ENCODE measurements at regions not wholly inside any gene's neighbourhood (a gene's known extent, or its start where the extent isn't known, plus 50 kb on each side); places are given as distances from the start of the nearest gene placed in this dataset.
"Not testable (repeated sequence)": the region's sequence is repeated elsewhere in the genome, so short reads cannot be mapped to it uniquely, and the experiment has no call there.

DNA sequence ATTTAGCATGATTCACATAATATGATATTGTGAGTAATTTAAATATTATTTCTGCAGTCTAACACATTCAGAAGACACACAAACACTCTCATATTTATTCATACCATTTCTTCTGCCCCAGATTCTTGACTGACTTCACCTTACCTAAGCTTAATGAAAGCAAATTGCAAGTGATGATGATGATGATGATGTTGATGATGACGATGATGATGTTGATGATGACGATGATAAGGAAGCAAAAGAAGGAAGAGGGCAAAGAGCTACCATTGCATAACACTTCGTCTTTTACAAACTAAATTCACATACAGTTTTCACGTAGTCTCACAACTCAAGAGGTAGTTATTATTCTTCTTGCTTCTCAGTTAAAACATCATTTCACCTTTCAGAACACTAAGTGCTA is 404.7 kb downstream of the NAF1 start:
- FAIRE-seq (no peak), DNase-seq (ENCODE audit: low spot score) (no peak)

DNA sequence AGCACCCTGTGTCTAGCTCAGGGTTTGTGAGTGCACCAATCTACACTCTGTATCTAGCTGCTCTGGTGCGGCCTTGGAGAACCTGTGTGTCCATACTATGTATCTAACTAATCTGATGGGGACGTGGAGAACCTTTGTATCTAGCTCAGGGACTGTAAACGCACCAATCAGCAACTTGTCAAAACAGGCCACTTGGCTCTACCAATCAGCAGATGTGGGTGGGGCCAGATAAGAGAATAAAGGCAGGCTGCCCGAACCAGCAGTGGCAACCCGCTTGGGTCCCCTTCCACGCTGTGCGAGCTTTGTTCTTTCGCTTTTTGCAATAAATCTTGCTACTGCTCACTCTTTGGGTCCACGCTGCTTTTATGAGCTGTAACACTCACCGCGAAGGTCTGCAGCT is 426.5 kb downstream of the NAF1 start:
- DNase-seq (ENCODE audit: low spot score); FAIRE-seq: not testable (repeated sequence)

DNA sequence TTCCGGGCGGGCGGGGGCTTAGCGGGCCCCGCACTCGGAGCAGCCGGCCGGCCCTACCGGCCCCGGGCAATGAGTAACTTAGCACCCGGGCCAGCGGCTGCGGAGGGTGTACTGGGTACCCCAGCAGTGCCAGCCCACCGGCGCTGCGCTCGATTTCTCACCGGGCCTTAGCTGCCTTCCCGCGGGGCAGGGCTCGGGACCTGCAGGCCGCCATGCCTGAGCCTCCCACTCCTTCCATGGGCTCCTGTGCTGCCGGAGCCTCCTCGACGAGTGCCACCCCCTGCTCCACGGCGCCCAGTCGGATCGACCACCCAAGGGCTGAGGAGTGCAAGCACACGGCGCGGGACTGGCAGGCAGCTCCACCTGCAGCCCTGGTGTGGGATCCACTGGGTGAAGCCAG is 427.1 kb downstream of the NAF1 start:
- not testable (repeated sequence) for DNase-seq (ENCODE audit: low spot score); FAIRE-seq

DNA sequence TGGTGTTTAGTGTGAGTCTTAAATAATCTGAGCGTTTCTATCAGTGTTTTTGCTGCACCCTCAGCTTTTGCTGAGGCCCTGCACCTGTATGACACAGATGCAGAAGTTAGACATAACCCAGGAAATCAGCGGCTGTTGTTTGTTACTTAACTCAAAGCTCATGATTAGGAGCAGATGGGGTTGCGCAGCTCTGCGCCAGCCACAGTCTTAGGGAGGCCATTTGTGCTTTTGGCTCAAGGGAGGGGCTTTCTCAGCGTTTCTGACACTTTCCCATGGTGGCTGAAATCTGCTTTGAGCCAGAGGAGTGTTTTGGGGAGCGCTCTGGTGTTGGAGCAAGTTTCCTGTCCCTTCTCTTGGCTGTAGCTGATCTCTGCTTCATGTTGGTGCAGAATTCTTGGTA is 433.8 kb downstream of the NAF1 start:
- no peak for FAIRE-seq

DNA sequence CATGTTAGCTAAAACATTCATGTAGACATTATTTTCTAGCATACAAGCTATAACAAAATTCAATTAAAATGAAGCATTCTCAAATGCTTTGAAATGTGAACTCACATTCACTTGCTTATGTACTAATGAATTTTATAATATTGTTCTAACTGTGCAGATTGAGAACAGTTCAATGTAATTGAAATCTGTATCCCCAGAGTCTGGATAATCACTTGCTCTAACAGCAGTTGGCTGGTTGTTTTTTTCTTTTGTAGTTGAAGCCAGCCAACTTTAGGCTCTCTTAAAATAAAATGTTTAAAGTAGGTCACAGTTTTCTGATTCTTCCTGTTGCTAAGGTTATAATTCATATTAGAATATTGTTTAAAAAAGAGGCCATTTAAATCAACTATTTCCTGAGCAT is 438.9 kb downstream of the NAF1 start:
- DNase-seq (ENCODE audit: low spot score) (no peak), FAIRE-seq (no peak)

More for the DNA sequence above, 433.8 kb downstream of the NAF1 start:
- no peak for DNase-seq (ENCODE audit: low spot score)

DNA sequence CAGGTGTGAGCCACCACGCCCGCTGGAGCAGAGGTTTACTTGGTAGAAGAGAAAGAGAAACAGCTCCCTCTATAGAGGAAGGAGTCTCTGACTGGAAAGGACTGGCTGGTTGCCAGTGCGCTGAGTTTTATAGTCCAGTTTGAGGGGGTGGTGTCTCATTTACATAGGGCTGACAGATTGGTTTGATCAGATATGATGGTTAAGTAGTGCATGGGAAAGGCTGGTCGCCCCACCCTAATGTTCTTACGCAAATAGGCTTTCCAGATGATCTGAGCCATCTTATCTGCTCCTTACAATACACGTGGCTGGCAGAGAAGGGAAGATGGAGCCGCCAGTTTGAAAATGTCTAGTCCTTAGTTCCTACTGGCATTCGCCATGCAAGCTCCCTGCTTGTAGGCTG is 439.5 kb downstream of the NAF1 start:
- FAIRE-seq: no peak
- no peak for DNase-seq (ENCODE audit: low spot score)

DNA sequence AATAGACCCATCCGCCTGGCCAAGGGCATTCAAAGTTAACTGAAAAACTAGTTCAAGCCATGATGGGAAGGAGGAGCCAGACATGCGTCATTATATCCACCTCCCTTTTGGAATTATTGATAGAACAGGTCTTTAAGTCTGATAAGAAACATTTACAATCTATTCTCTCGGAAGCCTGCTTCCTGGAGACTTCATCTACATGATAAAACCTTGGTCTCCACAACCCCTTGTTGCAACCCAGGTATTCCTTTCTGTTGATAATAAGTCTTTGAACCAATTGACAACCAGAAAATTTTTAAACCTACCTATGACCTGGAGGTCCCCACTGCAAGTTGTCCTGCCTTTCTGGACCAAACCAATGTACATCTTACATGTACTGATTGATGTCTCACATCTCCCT is 451.3 kb downstream of the NAF1 start:
- FAIRE-seq (no peak), DNase-seq (ENCODE audit: low spot score) (no peak)

DNA sequence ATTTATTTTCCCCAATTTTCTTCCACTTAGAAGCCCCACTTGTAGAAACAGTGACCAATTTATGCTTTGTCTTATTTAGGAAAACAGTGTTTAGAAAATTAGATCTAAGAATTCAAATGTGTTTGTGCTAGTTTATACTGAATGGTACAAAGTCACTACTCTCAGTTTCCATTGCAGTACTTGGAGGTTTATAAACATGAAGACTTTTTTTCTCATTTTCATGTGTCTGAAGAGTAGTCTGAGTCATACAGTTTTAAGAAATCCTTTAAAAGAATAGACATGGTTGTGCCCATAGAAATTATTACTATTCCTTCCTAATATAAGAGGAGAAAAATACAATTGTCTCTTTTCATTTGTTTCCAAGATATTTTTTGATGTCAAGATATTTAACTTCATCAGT is 458.7 kb downstream of the NAF1 start:
- DNase-seq (ENCODE audit: low spot score) (no peak), FAIRE-seq (no peak)

DNA sequence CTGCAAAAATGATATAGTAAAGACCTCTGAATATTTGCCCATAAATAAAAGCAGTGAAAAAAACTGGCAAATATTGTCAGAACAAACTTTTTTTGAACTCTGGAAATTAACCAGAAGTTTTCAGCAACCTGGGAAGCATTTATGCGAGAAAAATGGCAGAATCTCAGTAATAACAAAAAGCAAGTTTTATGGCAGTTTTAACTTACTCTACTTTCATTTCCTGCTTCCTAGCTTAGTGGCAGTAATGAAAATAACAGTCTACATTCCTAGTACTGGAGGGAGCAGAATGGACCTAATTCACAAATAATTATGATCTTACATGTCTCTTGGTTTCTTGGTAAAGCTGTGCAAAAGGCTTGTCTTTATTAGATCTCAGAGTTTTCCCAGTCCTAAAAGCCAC is 460.1 kb downstream of the NAF1 start:
- no peak for DNase-seq (ENCODE audit: low spot score)
- no peak for FAIRE-seq

DNA sequence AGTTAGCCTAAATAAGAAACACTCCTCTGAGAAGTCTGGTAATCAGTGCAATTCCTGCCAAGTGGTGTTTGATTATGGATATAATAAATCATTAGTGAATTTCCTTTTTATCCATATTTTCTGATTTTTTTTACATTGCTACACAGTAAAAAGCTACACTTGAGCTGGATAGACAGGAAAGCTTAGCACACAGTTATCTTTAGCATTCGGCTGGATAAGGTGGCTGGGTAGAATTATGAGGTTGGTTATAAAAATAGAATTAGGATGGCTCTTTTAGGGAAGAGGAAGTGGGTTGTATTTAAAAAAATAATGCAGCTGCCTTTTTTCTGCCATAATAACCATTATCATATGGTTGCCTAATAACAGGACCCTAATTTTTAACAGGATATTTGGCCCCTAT is 460.6 kb downstream of the NAF1 start:
- DNase-seq (ENCODE audit: low spot score) (no peak), FAIRE-seq (no peak)

DNA sequence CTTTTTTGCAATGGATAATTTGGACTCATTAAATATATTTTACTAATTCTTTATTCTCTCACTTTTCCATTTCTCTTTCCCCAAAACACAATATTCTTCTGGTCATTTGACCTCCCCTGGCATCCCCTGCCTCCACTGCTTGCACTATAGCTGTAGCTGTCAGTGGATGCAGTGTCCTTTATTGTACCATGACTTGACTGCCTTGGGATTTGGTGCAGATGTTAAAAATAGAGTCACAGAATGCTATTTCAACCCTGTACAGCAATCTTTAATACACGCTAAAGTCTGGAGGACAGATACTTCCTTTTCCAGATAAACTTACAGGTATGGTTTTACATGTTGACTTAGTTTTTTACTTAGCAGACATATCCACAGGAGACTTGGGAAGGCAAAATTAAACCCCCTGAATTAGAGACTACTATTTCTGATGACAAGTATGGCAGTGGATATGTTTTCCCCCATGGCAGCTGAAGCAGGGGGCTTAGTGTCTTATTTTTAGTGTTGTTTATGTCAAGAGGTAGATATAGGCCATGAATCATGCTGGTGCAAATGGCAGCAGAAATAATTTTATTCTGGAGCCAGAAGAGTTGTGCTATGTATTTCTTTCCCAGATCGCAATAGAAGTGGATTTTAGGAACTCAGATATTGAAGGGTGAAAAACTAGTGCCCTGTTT is 461.4 kb downstream of the NAF1 start:
- FAIRE-seq: no peak
- no peak for DNase-seq (ENCODE audit: low spot score)

DNA sequence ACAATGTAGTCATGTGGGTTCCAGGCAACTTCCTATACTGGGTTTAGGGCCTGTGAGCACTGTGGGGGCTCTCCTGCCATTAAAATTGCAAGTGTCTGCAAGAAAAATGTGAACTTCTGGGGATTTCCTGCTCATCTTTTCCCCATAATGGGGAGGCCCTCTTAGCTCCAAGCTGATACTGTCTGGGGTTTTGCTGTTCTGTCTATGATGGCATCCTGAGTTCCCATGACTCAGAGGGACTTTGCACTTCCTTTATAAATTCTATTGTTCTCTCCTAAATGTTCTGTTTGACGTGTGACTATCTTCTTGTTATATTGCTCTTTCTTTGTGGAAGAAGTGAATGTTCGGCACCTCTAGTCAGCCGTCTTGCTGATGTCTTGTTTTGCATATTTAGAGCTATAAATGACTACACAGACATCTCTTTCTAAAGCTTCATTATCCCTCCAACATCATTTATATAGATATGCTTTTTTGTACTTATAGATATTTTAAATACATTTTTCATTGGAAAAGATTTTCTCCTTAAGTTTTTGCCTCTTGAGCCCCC is 465.8 kb downstream of the NAF1 start:
- FAIRE-seq (no peak), DNase-seq (ENCODE audit: low spot score) (no peak)

DNA sequence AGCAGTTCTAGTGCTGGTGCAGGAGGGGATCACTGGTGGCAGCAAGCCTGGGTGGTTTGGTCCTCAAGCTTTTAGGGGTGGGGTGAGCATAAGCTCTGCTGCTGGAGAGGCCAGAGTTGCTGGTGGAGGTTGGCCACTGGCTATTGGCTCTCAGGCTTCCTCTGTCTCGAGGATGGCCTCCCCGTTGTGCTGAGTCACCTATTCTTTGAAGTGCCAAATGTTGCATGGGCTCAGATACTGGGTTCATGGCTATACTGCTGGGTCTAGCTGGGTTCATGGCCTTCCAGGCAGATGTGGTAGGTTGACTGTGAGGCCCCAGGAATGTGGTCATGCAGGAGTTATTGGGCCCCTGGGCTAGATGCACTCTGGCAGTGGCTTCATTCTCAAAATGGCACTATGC is 466.3 kb downstream of the NAF1 start:
- FAIRE-seq (no peak), DNase-seq (ENCODE audit: low spot score) (no peak)

DNA sequence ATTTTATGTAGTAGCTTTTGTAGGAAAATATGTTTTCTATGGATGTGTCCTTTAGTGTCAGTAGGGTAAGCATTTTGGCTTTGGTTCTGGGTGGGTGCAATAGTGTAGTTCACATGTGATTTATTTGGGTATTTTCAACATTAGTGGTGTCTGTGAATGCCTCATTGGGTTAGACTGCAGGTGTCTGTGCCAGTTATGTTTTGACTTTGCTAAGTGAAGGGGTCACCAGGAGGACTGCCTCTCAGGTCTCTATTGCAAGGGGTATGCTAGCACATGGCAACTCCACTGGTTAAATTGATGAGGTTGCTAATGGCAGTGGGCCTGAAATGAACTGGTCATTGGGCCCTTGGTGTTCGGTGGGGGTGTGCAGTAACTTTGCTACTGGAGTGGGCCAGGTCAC is 467.1 kb downstream of the NAF1 start:
- FAIRE-seq (no peak), DNase-seq (ENCODE audit: low spot score) (no peak)

DNA sequence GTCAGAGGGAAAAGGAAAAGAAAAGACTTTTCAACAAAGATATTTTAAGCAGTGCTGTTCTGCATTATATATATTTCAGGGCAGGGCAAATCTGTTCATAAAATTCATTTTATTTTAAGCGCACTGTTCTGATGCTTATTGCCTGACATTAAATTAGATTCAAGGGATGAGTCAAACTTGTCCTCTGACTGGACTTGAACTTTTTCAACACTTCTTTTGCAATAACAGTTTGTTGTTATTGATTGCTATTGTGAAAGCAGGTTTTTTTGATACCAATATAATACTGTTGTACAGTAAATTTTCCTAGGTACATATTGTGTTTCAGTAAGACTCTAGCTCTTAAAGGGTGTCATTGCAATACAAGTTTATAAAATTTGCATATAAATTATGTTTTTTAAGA is 481.3 kb downstream of the NAF1 start:
- DNase-seq (ENCODE audit: low spot score) (no peak), FAIRE-seq (no peak)

DNA sequence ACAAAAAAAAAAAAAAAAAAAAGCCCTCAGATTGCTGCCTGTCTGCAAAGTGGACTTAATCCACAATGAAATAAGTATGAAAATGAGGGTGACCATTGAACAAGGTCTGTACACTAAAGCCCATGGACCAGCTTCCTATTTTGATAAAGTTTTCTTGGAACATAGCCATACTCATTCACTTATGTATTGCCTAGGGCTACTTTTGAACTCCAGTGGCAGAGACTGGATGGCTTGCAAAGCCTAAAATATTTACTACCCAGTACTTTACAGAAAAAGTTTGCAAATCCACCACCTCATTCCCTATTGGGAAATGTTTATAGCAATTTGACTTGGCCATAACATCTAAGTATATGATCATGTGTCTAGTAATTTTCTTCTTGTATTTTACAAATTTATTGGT is 481.7 kb downstream of the NAF1 start:
- FAIRE-seq (no peak), DNase-seq (ENCODE audit: low spot score) (no peak)

DNA sequence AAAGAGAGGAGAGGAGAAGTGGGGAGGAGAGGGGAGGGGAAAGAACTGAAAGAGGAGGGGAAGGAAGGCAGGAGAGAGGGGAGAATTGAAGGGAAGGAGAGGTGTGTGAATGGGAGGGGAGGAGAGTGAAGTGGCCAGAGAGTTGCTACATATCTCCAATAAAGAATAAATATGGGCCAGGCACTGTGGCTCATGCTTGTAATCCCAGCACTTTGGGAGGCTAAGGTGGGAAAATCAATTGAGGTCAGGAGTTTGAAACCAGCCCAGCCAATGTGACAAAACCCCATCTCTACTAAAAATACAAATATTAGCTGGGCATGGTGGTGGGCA is 482.4 kb downstream of the NAF1 start:
- FAIRE-seq (no peak), DNase-seq (ENCODE audit: low spot score) (no peak)

DNA sequence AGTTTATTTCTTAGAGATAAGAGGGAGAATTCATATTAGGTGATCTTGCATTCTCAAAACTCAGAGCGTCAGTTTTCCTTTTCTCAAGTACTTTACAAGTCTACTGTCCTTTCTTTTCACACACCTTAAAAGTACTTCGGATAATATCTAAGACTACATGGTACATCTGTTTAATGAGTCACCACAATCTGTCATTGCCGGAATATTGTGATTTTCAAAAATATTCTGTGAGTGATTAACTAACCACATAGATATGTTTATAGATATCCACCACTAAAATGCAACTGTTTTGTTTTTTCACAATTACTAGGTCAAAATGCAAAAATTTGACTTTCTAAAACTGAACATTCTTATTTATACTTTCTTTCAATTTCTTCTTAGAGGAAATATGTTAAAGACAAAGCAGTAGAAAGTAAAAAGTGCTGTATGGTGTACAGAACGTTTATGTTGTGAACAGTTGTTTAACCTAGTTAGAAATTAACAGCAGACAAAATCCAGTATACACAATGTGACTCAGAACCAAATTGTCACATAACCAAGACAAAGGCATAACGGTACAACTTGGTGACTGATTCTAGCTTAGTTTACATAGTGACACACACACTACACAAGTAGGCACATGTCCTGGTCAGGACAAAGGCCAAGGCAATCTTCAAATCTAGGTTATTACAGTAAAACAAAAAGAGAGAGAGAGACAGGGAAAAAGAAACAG is 482.9 kb downstream of the NAF1 start:
- DNase-seq (ENCODE audit: low spot score) (peak; percentile 2), FAIRE-seq (no peak)

DNA sequence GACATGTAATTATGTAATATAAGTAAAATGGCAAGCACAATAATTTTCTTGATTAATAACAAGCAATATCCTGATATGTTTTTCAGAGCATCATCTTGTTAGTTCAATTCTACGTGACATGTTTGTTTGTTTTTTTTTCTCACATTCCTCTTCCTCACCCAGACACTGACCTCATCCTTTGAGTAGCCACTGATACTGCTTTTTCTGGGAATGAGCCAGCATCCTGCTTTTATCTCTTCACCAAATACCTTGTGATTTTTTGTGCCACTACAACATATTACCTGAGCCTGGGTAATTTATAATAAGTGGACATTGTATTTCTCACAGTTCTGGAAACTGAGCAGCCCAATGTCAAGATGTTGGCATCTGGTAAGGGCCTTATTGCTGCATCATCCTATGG is 484.0 kb downstream of the NAF1 start:
- no peak for FAIRE-seq
- DNase-seq (ENCODE audit: low spot score): peak; percentile 16

DNA sequence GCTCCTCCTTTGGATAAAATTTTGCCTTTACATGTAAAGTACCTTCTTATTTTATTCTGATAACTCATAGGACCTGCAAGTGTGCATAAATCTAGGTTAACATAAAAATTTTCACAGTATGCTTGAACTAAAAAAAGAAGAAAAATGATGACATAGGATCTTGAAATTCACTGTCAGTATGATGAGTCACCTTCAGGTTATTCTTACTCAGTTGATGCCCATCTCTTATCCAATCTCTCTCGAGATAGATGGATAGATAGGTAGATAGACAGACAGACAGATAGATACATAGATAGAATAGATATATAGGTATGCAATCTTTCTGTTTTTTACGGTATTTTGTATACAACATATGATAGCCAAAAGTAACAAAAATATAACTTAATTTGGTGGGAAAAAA is 485.5 kb downstream of the NAF1 start:
- FAIRE-seq: no peak

DNA sequence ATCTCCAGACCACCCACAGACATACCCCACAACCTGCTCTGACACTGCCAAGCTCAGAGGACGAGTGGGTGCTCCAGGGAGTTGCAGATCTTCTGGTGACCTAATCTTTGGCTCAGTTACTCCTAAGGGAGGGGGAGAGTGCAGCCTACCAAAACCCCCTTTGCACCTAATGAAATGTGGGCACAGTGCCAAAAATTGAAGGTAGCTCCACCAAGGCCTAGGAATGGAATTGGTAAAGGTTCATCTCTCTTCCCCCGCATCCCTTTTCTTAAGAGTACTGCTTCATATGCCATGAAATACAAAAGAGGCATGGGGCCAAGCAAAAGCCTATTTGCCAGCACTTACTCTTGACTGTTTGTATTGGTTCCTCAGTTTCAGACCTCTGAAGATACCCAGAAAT is 491.0 kb downstream of the NAF1 start:
- DNase-seq (ENCODE audit: low spot score) (no peak), FAIRE-seq (no peak)

More for the DNA sequence above, 485.5 kb downstream of the NAF1 start:
- no peak for DNase-seq (ENCODE audit: low spot score)

DNA sequence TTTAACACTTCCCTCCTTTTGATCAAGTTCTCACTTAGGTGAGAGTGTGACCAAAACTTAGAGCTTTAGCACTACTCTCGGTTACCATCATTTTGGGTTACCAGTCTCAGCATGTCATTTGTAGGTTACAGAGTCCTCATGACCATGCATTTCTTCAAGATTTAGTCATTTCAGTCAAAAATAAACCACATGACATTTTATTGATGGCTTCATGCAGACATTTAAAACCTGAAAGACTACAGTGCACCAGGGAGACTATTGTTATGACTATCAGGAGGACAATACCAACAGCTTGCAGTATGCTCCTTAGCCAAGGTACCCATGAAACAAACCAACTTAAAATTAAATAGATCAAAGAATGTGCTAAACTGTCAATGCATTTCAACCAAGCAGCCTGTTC is 498.1 kb upstream of the FSTL5 start:
- no peak for DNase-seq (ENCODE audit: low spot score)
- no peak for FAIRE-seq

DNA sequence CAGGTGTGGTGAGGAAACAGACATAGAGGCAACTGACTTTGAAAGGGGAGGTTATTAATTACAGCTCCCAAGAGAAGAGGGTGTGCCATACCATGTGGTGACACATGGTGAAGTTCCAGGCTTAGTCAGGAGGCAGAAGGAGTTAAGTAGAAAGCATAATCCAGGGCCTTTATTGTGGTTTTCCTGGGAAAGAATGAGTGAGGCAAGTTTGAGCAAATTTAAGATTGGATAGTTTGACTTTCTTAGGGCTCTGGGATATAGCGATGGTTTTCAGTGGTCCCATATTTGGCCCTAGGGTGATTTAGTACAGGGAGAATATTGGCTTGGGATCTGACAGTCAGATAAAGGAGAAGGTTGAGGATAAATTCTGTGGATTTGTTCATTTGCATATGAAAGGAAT is 495.9 kb upstream of the FSTL5 start:
- FAIRE-seq: no peak
- no peak for DNase-seq (ENCODE audit: low spot score)

All from urothelium cell line (cell line).